CD14-positive monocyte (primary cell): ENCODE measurements at regions not wholly inside any gene's neighbourhood (a gene's known extent, or its start where the extent isn't known, plus 50 kb on each side); places are given as distances from the start of the nearest gene placed in this dataset.

Experiments used
- DNase-seq, 3 donors: peaks; one replicate each; pipeline ENCODE4 v3.0.0-alpha.2; 2011 to 2022
- H2AFZ ChIP-seq: 2 replicates; pipeline ENCODE4 v1.6.0; 2012; ENCODE audit warnings: mild to moderate bottlenecking, low read depth, low read length, inconsistent platforms; ENCODE audit not compliant: insufficient read depth, poor library complexity, severe bottlenecking
- H3K27ac ChIP-seq, 2 donors: 1 replicate in 1 of 2; 2 replicates in 1 of 2; pipeline ENCODE4 v1.5.1; 2012 to 2013; ENCODE audit warnings: low read length in 2 of 2, control low read depth in 1 of 2, inconsistent platforms in 1 of 2, low read depth in 1 of 2, mild to moderate bottlenecking in 1 of 2
- H3K27me3 ChIP-seq, 2 donors: one replicate each; pipeline versions ENCODE4 v1.6.0 to v1.6.1; 2011 to 2013; ENCODE audit warnings: low read length in 2 of 2; ENCODE audit not compliant: control insufficient read depth in 2 of 2, insufficient read depth in 2 of 2
- H3K36me3 ChIP-seq, 2 donors: replicated peaks in 1 of 2; 1 replicate in 1 of 2; 2 replicates in 1 of 2; pipeline versions ENCODE4 v1.5.1 to v1.6.1; 2012 to 2013; ENCODE audit warnings: low read length in 2 of 2, control low read depth in 1 of 2, inconsistent platforms in 1 of 2, mild to moderate bottlenecking in 1 of 2; ENCODE audit not compliant: insufficient read depth in 2 of 2, control insufficient read depth in 1 of 2
- H3K4me1 ChIP-seq, 2 donors: 1 replicate in 1 of 2; 2 replicates in 1 of 2; pipeline versions ENCODE4 v1.5.1 to v1.6.1; 2012 to 2013; ENCODE audit warnings: low read length in 2 of 2, control low read depth in 1 of 2, inconsistent platforms in 1 of 2, mild to moderate bottlenecking in 1 of 2, moderate library complexity in 1 of 2; ENCODE audit not compliant: insufficient read depth in 2 of 2, control insufficient read depth in 1 of 2
- H3K4me2 ChIP-seq: replicated peaks from 2 replicates; pipeline ENCODE3; 2012; ENCODE audit warnings: low read length, moderate library complexity, mild to moderate bottlenecking; ENCODE audit not compliant: poor library complexity, severe bottlenecking; ENCODE audit errors: extremely low read depth
- H3K4me3 ChIP-seq, 3 experiments: fragments of 200-600 bp in 1 of 3; sonication (generic) in 1 of 3; replicated peaks in 1 of 3; 1 replicate in 2 of 3; 2 replicates in 1 of 3; pipeline ENCODE4 v1.5.1; 2011 to 2013; ENCODE audit warnings: low read length in 3 of 3, mild to moderate bottlenecking in 3 of 3, control low read depth in 2 of 3, low read depth in 2 of 3, inconsistent platforms in 1 of 3, moderate library complexity in 1 of 3
- H3K79me2 ChIP-seq: 2 replicates; pipeline ENCODE4 v1.6.0; 2012; ENCODE audit warnings: mild to moderate bottlenecking, control low read depth, inconsistent platforms, low read length, moderate library complexity; ENCODE audit not compliant: insufficient read depth
- H3K9ac ChIP-seq: 2 replicates; pipeline ENCODE4 v1.6.0; 2017; ENCODE audit warnings: low read length, mild to moderate bottlenecking; ENCODE audit not compliant: insufficient read depth, poor library complexity, severe bottlenecking
- H3K9me3 ChIP-seq, 2 donors: replicated peaks in 1 of 2; 1 replicate in 1 of 2; 2 replicates in 1 of 2; pipeline versions ENCODE4 v1.5.1 to v1.6.1; 2012 to 2013; ENCODE audit warnings: low read length in 2 of 2, control low read depth in 1 of 2; ENCODE audit not compliant: control insufficient read depth in 1 of 2, insufficient read depth in 1 of 2
- H4K20me1 ChIP-seq: 2 replicates; pipeline ENCODE4 v1.6.0; 2012; ENCODE audit warnings: mild to moderate bottlenecking, low read length, control low read depth, moderate library complexity; ENCODE audit not compliant: insufficient read depth
- H3K27ac Mint-ChIP-seq, 7 donors: one replicate each; pipeline ENCODE4 v1.8.0; 2020; ENCODE audit warnings: mild to moderate bottlenecking in 7 of 7, mixed read lengths in 7 of 7, moderate library complexity in 6 of 7, inconsistent platforms in 2 of 7
- H3K27me3 Mint-ChIP-seq, 3 donors: one replicate each; pipeline ENCODE4 v1.8.0; 2021 to 2022; ENCODE audit warnings: low read depth in 3 of 3, mild to moderate bottlenecking in 3 of 3, mixed read lengths in 3 of 3, moderate library complexity in 3 of 3, inconsistent platforms in 1 of 3
- H3K36me3 Mint-ChIP-seq, 2 donors: one replicate each; pipeline ENCODE4 v1.8.0; 2020; ENCODE audit warnings: mixed read lengths in 2 of 2, inconsistent platforms in 1 of 2, mild to moderate bottlenecking in 1 of 2
- H3K4me1 Mint-ChIP-seq: one replicate; pipeline ENCODE4 v1.8.0; 2020; ENCODE audit warnings: mild to moderate bottlenecking, mixed read lengths
- H3K4me3 Mint-ChIP-seq, 2 donors: one replicate each; pipeline ENCODE4 v1.8.0; 2020; ENCODE audit warnings: mild to moderate bottlenecking in 2 of 2, mixed read lengths in 2 of 2, moderate library complexity in 1 of 2
- H3K9me3 Mint-ChIP-seq, 7 donors: one replicate each; pipeline ENCODE4 v1.8.0; 2020 to 2022; ENCODE audit warnings: mixed read lengths in 7 of 7, mild to moderate bottlenecking in 6 of 7, moderate library complexity in 6 of 7, inconsistent platforms in 2 of 7
- WGBS: methylation state at CpG from one replicate; pipeline ENCODE4 v1.1.5; 2013; ENCODE audit warnings: missing lambda C conversion rate; ENCODE audit not compliant: insufficient coverage; 5-methylcytosine and 5-hydroxymethylcytosine counted together
- intact Hi-C, 2 donors: fragments of 100-400 bp; cut with micrococcal nuclease; formaldehyde crosslinking; loops; one replicate each; pipeline versions ENCODE4 v1.15.0 to v1.15.1; 2023
- TF ChIP-seq, protein P1 (sequence below): fragments of 200-600 bp; IDR thresholded peaks from one replicate; pipeline ENCODE4 v1.8.0; 2022; ENCODE audit warnings: antibody characterized with exemption, mild to moderate bottlenecking

GRCh38 chr9:12879961-12880360, 105.1 kb downstream of the LURAP1L start:
- TF ChIP-seq, protein P1, sequence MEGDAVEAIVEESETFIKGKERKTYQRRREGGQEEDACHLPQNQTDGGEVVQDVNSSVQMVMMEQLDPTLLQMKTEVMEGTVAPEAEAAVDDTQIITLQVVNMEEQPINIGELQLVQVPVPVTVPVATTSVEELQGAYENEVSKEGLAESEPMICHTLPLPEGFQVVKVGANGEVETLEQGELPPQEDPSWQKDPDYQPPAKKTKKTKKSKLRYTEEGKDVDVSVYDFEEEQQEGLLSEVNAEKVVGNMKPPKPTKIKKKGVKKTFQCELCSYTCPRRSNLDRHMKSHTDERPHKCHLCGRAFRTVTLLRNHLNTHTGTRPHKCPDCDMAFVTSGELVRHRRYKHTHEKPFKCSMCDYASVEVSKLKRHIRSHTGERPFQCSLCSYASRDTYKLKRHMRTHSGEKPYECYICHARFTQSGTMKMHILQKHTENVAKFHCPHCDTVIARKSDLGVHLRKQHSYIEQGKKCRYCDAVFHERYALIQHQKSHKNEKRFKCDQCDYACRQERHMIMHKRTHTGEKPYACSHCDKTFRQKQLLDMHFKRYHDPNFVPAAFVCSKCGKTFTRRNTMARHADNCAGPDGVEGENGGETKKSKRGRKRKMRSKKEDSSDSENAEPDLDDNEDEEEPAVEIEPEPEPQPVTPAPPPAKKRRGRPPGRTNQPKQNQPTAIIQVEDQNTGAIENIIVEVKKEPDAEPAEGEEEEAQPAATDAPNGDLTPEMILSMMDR = no peak
- no peak overlapping the region for H3K27ac Mint-ChIP-seq
- no peak for DNase-seq
- no peaks in the 10 kb centered on the region for H3K27me3 Mint-ChIP-seq
- Histone ChIP-seq H3K27ac (no peak overlapping the region), H2AFZ (no peak overlapping the region), H3K27me3 (no peaks in the 10 kb centered on the region), H3K4me2 (no peak overlapping the region), H3K79me2 (no peaks in the 10 kb centered on the region), H3K9me3 (no peaks in the 10 kb centered on the region), H4K20me1 (no peaks in the 10 kb centered on the region), H3K9ac (no peak overlapping the region), H3K4me3 (no peak overlapping the region), H3K4me1 (no peaks in the 10 kb centered on the region), H3K36me3 (no peaks in the 10 kb centered on the region)
- intact Hi-C loops = no loop called here
- no peak overlapping the region for H3K4me3 Mint-ChIP-seq
- no peaks in the 10 kb centered on the region for H3K4me1 Mint-ChIP-seq
- no peaks in the 10 kb centered on the region for H3K9me3 Mint-ChIP-seq
- H3K36me3 Mint-ChIP-seq = no peaks in the 10 kb centered on the region

DNA sequence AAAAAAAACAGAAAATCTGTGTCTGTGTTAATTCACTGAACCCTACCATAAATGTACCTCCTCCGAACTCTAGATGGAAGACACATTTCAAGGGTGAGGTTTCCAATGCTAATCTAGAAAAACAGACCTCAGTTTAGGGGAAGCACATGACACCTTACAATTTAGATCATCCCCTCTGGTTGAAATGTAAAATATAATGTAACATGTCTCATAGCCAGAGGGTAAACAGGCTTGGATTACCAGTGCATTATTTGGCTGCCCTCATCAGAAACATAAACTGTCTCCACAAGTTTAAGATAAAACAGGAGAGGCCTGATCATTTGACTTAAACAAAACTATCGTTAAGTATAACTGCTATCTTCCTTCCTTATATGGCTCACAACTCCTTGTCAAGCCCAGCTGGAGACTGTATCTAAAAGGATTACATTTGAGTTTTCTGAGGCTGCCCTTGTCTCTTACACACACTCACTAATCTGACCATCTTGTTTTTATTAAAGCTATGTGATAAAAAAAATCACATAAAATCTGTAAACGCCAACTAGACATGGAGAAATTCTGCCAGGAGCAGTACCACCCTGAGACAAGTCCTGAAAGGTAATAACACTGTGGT, 105.7 kb downstream of the LURAP1L start:
- Histone ChIP-seq H2AFZ (no peak overlapping the region), H4K20me1 (no peaks in the 10 kb centered on the region), H3K27ac (no peak overlapping the region), H3K9ac (no peak overlapping the region), H3K4me2 (no peak overlapping the region), H3K4me3 (no peak overlapping the region), H3K27me3 (no peaks in the 10 kb centered on the region), H3K4me1 (no peaks in the 10 kb centered on the region), H3K9me3 (no peaks in the 10 kb centered on the region), H3K79me2 (no peaks in the 10 kb centered on the region), H3K36me3 (no peaks in the 10 kb centered on the region)
- no peak overlapping the region for H3K4me3 Mint-ChIP-seq
- H3K27me3 Mint-ChIP-seq = peaks cover 0 to 2% (median 0%) of the 10 kb centered on the region in 3 donors
- H3K9me3 Mint-ChIP-seq = no peaks in the 10 kb centered on the region
- H3K4me1 Mint-ChIP-seq = no peaks in the 10 kb centered on the region
- no CpG with 5 or more reads among the region's 3 CpGs for WGBS
- TF ChIP-seq, protein P1 = no peak
- no peaks in the 10 kb centered on the region for H3K36me3 Mint-ChIP-seq
- DNase-seq = no peak
- no peak overlapping the region for H3K27ac Mint-ChIP-seq
- intact Hi-C loops = no loop called here
